GM21528 (cell line): ENCODE measurements at regions not wholly inside any gene's neighbourhood (a gene's known extent, or its start where the extent isn't known, plus 50 kb on each side); places are given as distances from the start of the nearest gene placed in this dataset.
"Not testable (repeated sequence)": the region's sequence is repeated elsewhere in the genome, so short reads cannot be mapped to it uniquely, and the experiment has no call there.

ENCODE experiments used
- ATAC-seq: cut with Tn5 transposase; IDR thresholded peaks from one replicate; pipeline ENCODE4 v1.9.1; 2021; ENCODE audit warnings: mild to moderate bottlenecking, moderate library complexity; ENCODE audit not compliant: unreplicated experiment, low FRiP score

DNA sequence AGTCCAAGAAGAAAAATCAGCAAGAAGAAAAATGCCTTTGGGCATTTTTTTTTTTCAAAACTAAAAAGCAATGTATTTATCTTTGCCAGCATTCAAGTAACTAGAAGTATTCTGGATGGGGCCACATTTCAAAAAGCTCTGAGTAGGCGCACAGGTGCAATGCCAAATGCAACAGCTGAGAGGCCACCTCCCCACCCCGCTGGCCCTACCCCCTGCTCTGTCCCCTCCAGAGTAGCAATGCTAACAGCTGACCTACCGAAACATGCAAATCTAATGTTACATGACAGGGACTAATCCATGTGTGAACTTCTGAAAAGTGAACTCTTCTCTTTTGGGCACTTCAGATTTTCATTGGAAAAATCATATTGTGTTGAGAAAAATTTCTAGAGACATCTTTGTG, 153.7 kb upstream of the SLC38A2 start:
- no peak for ATAC-seq

DNA sequence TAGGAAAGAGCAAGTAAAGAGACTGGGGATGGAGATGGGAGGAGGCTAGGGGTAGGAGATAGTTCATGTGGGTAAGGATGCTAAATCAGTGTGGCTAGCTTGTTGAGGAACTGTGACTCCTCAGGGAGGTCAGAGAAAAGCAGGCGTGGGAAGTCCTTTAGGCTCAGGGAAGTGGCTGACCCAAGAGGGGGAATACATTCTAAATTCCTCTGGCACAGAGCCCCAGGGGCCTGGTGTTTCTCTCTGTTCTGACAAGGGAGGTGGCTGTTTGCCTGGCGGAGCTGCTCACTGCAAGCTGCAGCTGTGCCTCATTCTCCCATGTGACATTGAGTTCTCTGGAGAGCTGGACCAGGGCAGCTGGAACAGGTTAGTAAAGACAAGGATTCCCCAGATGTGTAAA, 152.2 kb upstream of the SLC38A2 start:
- no peak for ATAC-seq

DNA sequence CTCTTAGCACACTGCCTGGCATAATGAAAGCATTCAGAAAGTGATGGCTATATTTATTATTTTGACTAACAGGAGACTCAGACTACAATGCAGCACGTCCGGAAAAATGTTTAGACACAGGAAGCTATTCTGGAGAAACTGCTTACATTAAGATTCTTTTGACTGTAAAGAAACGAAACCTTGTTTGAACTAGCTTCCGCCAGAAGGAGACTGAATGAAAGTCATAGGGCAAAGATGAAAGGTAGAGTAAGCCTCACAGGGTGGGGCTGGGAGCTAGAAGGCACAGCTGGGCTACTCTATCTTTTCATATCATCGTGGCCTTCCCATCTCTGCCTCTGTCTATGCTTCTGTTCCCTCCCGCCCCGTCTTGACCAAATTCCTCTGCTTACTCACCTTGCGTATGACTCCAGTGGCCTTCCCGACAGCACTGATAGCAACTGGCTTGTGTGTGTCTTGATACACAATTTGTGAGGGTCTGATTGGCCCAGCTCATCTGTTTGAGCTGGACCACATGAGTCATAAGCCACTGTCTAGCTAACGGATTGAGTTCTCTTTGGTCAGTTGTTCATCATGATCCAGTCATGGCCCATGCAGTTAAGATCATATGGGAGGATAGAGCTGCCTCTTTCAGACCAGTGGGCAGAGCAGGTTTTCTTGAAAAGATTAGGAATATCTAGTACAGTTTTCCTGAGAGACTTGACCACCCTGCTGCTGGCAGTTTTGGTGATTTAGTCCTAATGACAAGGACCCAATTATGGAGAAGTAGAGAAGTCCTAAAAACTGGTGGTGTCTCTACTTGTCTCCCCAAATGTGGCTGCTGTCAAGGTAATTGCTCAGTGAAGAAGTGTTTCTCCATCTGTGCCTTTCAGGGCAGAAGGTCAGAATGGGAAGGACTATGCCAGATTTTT, 151.5 kb upstream of the SLC38A2 start:
- ATAC-seq = no peak

DNA sequence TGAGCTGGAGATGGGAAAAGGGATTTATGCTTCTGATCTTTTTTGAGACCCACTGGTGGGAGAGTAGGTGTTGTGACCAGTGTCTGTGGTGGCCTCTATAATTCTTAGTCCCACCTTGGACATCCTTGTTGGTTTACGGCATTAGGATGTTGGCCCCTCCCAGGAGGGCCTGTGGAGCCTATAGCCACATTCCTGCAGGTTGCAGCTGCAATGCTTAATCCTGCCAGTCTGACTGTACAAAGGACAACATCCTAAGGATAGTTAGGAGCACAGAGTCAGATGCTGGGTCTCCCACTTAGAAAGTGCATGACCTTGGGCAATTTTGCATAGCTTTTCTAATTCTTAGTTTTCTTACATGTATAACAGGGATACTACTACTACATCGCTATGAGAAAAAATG, 150.9 kb upstream of the SLC38A2 start:
- no peak for ATAC-seq

DNA sequence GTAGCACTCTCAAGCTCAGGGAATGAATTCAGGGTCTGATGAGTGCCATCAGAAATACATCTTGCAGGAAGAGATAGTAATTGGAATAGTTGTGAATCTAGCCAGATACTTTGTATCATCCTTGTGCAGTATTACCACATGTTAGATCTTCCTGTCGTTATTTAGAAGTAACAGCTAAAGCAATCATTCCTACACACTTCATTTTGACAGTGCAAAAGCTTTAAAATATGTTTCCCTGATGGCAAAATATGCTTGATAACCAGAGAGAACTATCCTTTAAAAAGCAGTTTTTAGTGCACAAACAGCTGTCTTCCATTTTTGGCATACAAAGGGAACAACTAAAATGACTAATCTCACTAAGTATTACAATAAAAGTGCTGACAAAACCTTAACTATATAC, 149.5 kb upstream of the SLC38A2 start:
- no peak for ATAC-seq

DNA sequence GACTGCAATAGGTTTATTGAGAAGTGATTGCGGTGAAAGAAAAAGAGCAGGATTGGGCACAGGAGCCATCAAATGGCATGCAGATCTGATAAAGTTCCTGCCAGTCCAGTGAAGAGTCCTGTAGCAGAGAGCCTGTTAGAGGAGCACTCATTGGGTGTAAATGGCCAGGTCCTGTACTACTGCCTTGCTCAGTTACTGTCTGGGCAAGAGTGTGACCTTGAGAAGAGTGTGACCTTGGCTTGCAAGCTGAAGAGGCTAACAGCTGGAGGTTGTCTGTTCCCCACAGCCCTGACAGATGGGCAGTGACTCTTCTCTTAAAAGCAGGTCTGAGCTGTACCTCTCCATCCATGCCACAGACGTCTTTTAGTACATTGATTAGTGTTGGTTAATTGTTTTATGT, 148.6 kb upstream of the SLC38A2 start:
- ATAC-seq = no peak

DNA sequence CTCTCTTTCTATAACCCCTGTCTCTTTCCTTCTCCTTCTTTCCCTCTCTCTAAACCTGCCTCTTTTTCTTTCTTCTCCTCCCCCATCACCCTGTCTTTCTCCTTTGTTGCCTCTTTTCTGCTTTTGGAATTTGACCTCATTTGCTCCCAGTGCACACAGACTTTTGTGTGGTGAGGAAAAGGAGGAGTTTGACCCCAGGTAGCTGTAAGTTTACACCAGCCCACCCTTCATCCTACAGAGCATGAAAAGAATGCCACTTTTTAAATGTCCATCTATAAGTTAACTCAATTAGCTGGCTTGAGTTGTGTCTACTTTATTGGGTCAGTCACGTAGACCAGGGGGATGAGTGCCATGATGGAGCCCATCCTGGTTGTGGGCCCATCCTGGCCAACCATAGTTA, 146.8 kb upstream of the SLC38A2 start:
- ATAC-seq = no peak

DNA sequence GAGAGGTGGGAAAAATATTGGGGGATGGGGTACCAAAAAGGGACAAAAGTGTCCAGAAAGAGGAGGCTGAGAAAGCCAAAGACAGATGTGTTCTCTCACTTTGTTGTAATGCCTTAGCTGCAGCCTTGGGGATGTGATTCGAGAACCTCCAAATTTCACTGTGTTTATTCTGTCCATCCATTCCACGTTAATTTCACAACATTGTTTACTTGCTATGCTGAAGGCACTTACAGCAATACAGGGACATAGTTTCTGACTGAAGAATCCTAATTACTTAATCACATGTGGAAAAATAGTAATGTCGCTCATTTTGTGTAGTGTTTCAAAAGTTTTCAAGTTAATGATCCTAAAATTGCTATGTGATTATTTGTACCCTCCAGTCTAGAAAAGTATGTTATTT, 146.2 kb upstream of the SLC38A2 start:
- ATAC-seq = no peak

DNA sequence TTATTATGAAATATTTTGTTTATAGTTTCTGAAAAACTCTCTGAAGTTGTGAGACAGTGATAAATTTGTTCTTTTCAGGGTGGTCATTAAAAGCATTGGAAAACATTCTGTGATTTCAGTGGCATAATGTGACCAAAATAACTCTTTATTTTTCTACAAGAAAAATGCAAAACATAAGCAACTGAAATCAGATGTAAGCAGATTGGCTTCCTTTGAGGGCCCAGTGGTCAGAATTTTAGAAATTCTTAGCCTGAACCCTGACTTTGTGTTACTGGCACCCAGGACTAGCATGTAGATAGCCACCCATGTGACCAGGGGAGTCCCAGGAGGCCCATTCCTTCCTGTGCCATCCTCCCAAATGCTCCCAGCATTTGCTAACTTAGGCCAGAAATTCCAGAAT, 145.6 kb upstream of the SLC38A2 start:
- no peak for ATAC-seq

DNA sequence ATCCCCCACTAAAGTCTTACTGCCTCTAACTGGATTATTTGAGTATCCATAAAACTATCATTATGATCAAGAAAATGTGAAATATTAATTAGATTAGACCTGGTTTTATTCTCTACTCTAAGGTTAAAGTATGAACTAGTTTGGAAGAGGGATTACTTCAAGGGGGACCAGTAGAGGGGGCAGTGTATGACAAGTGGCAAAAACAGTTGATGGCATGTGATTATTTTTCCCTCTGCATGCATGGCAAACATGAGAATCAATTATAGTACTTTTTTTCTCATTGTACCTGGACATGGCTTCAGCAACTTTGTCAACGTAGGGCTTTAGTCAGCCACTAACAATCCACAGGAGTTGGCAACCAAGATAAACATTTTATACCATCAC, 145.0 kb upstream of the SLC38A2 start:
- peak; percentile 35 for ATAC-seq

DNA sequence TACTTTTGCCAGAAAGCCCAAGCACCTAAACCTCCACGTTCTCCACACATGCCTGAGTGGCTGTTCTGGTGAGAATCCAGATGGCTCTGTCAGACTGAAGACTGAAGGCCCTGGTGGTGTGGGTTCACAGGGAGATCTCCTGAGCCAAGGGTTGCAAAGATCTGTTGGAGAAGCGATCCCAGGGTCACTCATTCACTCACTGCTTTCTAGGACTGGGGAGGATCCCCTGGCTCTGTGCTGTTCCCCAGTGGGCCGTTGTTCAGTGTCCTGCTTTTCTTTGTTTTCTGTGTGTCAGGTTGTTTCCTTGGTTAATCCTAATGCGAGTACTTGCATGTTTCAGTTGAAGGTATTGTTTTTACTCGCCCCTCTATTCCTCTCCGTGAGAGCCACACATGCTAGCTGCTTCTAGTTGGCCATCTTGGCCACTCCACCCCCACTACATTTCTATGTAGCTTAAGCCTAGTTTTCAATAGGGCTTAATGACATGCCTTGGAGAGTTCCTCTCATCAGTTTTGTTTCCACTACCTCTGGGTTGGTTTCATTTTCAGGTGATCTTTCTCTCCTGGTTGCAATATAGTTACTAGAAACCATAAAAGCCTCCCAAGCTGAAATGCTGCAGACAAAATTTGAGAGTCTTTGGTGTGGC, 144.5 kb upstream of the SLC38A2 start:
- ATAC-seq = peak; percentile 98

DNA sequence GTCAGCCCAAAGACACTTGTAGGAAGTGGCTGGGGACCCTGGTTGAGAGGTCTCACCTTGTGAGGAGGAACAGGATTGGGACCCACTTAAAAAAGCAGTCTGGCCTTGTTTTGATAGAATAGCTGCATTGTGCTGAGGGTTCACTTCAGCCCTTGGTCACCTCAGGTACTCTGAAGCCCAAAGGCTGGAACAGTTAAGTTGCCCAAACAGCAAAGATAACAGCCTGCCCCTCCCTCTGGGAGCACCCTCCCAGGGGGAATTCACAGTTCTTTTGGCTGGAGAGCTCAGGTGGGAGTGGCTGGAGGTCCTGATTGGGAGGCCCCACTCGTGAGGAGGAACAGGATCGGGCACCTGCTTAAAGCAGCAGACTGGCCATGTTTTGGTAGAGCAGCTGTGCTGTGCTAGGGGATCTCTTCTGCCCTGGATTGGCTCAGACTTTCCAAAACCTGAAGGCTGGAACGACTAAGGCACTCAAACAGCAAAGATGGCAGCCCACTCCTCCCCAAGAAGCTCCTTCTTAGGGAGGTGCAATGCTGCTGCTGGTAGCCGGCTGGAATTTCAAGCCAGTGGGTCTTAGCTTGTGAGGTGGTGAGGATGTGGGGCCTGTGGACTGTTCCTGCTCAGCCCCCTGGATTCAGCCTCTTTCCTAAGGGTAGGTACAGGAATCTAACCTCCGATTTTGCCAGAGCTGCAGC, 143.8 kb upstream of the SLC38A2 start:
- peak; percentile 2 for ATAC-seq

DNA sequence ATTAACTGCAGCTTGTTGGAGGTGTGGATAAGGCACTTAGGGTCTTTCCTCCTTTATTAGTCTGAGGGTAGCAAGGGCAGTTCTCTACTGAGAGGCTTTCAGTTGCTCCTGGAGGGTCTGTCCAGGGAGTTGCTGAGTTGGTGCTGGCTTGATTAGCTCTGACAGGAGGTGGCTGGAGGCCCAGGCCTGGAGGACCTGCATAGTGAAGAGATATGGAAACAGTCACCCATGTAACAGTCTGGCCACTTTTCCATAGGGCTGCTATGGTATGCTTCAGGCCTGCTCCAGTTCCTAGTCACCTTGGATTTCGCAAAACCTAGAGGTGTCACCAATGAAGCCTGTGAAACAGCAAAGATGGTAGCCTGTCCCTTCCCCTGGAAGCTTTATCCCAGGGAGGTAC, 143.3 kb upstream of the SLC38A2 start:
- no peak for ATAC-seq

DNA sequence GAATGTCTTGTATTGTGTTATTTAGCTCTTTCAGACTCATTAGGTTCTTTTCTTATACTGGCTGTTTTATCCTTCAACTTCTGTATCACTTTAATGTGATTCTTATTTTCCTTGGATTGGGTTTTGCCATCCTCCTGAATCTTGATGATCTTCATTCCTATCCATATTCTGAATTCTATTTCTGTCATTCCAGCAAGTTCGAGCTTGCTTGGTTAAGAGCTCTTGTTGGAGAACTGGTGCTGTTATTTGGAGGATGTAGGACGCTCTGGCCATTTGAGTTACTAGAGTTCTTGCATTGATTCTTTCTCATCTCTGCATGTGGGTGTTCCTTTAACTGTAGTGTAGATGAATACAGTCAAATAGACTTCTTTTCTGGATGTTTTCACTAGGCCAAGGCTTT, 142.3 kb upstream of the SLC38A2 start:
- ATAC-seq = no peak

DNA sequence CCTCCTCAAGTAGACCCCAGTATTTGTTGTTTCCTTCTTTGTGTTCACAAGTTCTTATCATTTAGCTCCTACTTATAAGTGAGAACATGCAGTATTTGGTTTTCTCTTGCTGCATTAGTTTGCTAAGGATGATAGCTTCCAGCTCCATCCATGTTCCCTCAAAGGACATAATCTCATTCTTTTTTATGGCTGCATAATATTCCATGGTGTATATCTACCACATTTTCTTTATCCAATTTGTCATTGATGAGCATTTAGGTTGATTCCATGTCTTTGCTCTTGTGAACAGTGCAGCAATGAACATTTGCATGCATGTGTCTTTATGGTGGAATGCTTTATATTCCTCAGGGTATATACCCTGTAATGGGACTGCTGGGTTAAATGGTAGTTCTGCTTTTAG, 137.7 kb upstream of the SLC38A2 start:
- ATAC-seq = not testable (repeated sequence)

DNA sequence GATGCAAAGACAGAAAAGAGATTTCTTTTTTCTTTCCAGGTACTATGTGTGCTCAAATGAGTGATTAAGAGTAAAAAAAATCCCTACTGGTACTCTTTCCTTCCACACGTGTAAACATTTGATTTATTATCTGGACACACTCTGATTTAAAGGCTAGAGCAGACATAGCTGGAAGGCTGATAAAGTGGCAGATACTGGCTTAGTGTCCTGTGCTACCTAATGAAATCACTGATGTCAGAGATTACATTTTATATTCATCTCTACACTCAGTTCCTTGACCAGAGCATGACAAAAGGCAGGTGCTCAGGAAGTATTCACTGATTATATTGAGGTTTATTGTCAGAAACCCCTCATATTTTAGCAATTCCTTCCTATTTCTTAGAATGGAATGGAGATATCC, 136.6 kb upstream of the SLC38A2 start:
- ATAC-seq = no peak

DNA sequence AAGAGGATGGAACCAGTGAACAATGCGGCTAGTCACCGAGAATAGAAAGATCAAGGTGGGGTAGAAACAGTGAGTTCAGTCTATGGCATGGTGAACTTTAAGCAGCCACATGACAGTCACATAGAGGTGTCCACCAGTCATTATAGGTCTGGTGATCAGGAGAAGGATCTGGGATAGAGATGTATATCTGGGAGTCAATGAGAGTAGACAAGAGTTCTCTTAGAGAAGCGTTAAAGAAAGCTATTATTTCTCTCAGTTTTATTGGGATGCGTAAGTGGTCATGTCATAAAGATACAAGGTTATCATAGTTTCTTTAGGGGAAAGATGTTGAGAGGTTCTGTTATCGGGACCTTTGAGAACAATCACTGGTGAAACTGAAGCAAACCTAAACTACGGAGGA, 136.1 kb upstream of the SLC38A2 start:
- no peak for ATAC-seq

DNA sequence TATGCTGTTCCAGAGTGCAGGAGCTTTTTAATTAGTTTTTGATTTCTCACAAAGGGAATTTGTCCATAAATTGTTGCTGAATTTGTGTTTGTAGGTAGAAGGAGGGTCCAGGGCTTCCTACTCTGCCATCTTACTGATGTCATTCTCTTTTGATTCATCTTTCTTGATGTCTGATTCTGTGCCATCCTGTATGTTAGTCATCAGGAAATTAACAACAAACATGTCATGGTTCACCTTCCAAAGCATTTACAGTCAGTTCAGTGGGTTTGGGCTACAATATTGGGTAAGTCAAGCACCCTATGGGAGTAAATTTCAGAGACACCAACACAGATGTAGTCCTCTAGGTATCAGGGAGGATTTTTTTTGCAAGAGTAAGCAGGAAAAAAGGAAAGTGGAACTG, 135.2 kb upstream of the SLC38A2 start:
- no peak for ATAC-seq

DNA sequence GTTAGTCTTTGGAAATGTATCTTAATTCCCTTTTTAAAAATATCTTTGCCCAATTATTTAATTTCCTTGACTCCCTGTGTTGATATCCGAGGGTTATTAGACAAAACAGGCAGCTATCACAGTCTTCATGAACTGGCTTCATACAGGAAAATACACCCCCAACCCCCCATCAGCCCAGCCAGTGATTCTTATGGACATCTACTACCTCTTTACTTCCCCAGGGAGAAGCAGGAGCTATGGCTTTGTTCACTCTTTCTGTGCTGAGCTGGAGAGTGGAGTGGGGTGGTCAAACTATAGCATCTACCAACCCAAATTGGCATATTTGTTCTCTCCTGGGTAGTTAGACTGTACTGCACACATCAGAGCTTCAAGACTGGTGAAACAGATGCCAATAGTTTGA, 134.4 kb upstream of the SLC38A2 start:
- ATAC-seq = no peak

DNA sequence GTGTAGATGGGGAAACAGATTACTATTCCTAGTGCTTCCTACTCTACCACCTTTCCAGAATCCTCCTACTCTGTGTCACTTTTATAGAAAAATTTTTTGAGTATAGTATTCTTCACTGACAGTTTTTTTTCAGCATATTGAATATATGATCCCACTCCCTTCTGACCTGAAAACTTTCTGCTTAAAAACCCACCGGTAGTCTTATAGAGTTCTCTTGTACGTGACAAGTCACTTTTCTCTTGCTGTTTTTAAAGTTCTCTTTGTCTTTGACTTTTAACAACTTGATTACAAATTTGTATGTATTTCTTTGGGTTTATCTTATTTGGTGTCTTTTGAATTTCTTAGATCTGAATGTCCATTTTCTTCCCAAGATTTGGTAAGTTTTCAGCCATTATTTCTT, 133.6 kb upstream of the SLC38A2 start:
- no peak for ATAC-seq

DNA sequence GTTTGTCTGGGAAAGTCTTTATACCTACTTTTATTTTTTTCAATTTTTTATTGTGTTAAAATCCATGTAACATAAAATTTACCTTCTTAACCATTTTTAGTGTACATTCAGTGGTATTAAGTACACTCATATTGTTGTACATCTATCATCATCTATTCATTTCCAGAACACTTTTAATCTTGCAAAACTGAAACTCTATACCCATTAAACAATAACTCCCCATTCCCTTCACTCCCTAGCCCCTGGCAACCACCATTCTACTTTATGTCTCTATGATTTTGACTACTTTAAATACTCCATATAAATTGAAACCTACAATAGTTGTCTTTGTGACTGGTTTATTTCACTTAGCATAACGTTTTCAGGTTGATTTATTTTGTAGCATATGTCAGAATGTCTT, 131.9 kb upstream of the SLC38A2 start:
- ATAC-seq = no peak
